MM.1S (cell line): ENCODE measurements at regions not wholly inside any gene's neighbourhood (a gene's known extent, or its start where the extent isn't known, plus 50 kb on each side); places are given as distances from the start of the nearest gene placed in this dataset.

Source experiments
- CTCF ChIP-seq: fragments of 300-600 bp; sonication (generic); IDR thresholded peaks from 2 replicates; pipeline ENCODE4 v1.5.1; 2016; ENCODE audit warnings: antibody characterized with exemption, low read length, mixed read lengths
- EZH2 ChIP-seq: fragments of 300-600 bp; sonication (generic); optimal IDR thresholded peaks from 2 replicates; pipeline ENCODE3; 2017; ENCODE audit warnings: low read depth, mild to moderate bottlenecking, antibody characterized with exemption, low read length, mixed read lengths
- EZH2phosphoT487 ChIP-seq: fragments of 300-600 bp; sonication (generic); IDR thresholded peaks from 2 replicates; pipeline ENCODE4 v1.6.1; 2018; ENCODE audit warnings: antibody characterized with exemption, low read length

GRCh38 chr4:148787831-148788477 lies 345.7 kb upstream of the NR3C2 start:
- no peak for TF ChIP-seq CTCF
- no peak for TF ChIP-seq EZH2
- TF ChIP-seq EZH2phosphoT487, result no peak
